Stimulated activated CD4-positive, alpha-beta T cell treated with anti-CD3 and anti-CD28 coated beads, Interleukin-4, amount 100 ng/mL, for 1 hour (primary cell): ENCODE measurements at regions not wholly inside any gene's neighbourhood (a gene's known extent, or its start where the extent isn't known, plus 50 kb on each side); places are given as distances from the start of the nearest gene placed in this dataset.

Experiments used
- DNase-seq: peaks from one replicate; pipeline ENCODE4 v3.0.0-alpha.2; 2020

GRCh38 chr1:199725002-199725565 is 302.4 kb upstream of the NR5A2 start:
- no peak for DNase-seq

DNA sequence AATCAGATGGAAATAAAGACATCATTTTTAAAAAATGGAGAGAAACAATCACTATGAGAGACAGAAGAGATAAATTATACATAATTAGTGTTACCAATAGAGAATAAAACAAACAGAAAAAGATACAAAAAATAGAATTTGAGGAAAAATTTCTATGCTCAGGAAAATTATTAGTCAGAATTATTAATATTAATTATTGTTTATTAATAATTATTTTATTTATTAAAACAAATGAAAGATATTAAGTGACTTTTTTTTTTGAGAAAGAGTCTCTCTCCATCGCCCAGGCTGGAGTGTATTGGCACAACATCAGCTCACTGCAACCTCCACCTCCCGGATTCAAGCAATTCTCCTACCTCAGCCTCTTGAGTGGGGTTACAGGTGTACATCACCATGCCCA is 299.8 kb upstream of the NR5A2 start:
- DNase-seq, result no peak

GRCh38 chr1:199728345-199728744 is 299.2 kb upstream of the NR5A2 start:
- DNase-seq, result no peak

DNA sequence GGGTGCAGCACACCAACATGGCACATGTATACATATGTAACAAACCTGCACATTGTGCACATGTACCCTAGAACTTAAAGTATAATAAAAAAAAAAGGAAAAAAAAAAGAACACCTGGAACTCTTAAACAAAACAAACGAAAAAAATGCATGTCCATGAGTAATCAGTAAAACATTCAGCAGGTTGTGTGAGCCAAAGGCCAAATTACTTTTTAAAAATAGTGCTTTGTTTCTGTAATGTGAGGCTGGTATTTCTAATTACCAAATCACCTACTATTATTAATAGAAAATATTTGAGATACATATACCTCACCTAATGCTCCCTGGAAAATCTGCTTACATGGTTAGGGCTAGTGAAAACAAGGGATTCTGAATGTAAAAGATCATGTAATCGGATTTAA is 294.4 kb upstream of the NR5A2 start:
- DNase-seq, result no peak

GRCh38 chr1:199734186-199734585 is 293.3 kb upstream of the NR5A2 start:
- no peak for DNase-seq

DNA sequence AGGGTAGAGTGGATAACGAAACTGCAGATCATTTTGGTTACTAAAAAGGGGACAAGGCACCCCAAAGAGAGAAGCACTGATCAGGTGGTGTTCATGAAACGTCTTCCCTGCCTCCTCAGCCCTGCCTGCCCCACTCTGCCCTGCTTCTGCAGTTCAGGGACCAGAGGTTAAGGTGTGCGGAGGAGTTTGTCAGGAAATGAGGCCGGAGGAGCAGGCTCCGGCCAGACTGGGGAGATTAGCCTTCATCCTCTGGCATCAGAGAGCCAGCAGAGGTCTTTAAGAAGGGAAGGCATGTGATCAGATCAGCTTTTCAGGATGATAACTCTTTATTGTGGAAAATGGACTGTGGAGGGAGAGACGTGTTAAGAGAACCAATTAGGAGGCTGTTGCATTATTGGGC is 291.9 kb upstream of the NR5A2 start:
- DNase-seq, result no peak

DNA sequence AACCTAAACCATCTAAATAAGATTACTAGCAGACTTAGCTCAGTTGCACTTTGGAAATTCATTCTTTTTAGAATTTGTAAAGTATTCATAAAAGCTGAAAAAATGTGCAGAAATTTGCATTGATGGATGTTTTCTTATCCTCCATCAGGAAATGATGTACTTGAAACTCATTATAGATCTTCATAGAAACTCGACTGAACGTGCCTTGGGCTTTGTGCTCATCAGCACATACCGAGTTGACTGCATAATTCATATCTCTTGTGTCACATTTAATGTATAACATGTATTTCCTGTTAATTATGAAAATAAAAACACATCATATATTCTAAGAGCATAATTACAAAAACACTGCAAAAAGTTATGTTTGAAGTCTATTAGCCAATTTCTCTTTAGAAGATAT is 290.9 kb upstream of the NR5A2 start:
- no peak for DNase-seq

GRCh38 chr1:199741586-199741985 is 285.9 kb upstream of the NR5A2 start:
- DNase-seq, result no peak

GRCh38 chr1:199742547-199742946 is 285.0 kb upstream of the NR5A2 start:
- no peak for DNase-seq

- no peak for DNase-seq
Observed at GRCh38 chr1:199743227-199743626, 284.3 kb upstream of the NR5A2 start.

DNA sequence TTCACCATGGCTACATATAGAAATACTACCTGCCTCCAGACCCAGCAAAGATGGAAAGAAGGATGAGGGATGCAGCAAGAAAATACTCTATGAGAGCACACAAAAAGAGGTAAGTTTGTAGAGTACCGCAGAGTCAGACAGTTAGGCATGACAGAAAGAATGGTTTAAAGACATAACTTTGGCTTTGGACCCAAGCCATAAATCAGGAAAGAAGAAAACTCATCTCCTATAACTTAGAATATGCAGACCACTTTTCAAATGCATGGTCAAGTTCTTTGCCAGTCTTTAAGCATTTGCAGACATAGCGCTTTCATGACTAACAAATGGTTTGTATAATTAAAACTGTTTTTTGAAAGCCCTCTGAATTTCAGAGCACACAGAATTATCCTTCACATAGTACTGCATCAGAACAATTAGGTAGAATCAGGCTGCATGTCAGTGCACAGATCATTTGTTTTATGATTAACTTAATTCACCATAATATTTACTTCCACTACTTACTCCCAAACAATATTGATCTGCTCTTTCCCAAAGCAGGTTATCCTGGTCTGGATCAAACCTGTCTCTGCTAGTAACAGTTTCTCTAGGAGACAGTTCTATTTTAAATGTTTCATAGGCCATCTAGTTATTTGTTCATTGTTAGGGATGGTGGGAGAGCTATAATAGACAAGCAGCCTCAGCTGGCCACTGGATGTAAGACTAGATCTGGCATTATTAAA is 280.7 kb upstream of the NR5A2 start:
- DNase-seq, result no peak

DNA sequence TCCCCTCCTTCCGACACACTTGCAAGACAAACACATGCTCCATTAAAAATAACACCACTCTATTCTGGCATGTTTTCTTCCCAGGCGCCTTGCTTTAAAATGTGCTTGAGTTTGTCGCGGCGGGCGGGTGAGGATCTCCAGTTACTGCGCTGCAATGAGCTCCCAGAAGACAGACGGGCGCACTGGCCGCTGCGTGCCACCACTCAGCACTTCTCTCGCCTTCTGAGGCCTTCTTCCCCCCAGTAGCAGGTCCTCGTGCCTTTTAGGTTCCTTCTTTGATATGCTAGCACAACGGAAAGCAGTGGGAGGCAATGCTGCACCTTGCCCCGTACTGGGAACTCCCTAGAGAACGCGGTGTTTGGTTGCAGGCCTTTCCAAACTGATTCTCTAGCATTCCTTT is 279.5 kb upstream of the NR5A2 start:
- DNase-seq, result no peak

DNA sequence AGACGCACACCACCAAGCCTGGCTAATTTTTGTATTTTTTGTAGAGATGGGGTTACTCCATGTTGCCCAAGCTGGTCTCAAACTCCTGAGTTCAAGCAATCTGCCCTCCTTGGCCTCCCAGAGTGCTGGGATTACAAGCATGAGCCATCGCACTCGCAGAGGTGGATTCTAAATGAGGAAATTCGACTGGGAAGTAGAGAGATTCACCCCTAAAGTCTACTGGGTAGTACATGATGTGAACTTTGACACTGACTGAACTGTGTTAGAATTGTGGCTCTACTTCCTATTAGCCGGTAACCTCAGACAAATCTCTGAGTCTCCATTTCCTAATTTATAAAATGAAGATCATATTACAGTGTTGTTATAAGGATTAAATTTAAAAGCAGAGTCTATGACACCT is 276.0 kb upstream of the NR5A2 start:
- no peak for DNase-seq

DNA sequence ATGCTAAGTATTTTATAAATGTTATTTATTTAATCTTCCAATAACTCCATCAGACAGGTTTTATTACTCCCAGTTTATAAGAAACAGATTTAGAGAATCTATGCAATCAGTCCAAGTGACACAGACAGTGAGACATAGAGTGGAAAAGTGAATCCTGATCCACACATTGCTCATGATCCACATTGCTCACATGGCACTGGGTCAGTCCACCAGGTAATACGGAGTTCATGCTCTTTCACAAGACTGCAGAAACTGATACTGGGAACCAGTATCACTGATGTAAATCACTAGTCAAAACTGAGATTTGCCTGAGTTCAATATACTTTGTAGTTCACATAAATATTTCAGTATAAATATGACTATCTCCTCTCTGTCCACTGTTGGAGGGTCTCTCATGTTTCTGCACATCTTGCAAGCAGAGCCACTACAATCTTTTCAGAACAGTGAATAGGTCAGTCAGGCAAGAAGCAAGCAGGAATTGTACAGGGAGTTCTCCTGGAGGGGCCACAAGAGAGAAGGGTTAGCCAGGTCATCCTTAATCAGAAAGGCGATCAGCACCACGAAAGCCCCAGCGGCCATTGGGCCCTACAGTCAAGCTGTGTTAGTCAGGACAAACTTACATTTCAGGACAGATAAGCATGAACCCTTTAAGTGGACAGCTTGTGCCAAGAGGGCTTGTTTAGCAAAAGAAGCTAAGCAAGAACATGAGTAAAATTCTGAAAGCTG is 275.4 kb upstream of the NR5A2 start:
- no peak for DNase-seq

DNA sequence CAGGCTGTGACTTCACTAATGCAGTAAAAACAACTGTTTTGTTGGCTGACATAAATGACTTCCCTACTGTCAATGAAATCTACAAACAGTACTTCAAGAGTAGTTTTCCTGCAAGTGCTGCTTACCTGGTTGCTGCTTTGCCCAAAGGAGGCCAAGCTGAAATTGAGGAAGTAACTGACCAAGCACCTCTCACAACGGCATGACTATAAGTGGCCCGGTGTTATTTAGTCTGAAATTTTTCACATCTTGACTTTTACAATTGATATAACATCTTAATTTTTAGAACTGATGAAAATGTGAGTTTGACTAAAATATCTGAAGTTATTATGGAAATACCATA is 274.9 kb upstream of the NR5A2 start:
- no peak for DNase-seq

DNA sequence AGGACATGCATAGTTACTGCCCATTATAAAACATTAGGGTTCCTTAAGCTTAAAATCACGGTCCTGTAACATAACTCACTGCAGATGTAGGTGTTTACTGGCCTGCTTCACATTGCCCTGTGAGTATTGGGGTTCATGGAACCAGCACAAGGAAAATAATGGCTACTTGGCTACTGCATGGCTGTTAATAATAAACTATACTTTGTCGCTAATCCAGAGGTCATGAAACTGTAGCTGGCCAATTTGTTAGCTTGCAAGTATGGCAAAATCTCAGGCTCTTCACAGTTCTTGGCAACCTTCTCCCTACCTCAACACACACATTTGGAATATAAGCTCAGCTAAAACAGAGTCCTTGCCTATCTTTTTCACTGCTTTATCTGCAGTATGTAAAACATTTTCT is 274.0 kb upstream of the NR5A2 start:
- DNase-seq, result no peak

DNA sequence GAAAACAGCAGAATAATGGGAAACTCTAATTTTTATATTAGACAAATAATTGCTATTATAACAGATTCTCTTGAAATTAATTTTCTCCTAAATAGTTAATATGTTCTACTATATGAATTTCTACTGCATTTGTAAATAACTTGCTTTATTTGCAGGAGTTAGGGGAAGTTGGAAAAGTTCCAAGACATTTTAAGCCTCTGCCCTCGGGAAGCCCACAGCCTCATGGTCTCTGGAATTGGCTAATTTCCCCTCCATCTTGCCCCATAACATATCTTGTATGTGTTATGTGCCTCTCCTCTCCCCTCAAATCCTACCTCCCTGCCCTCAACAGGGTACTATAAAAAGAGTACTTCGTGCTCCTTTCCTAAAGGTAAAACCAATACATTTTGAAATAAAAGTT is 271.4 kb upstream of the NR5A2 start:
- DNase-seq, result no peak

DNA sequence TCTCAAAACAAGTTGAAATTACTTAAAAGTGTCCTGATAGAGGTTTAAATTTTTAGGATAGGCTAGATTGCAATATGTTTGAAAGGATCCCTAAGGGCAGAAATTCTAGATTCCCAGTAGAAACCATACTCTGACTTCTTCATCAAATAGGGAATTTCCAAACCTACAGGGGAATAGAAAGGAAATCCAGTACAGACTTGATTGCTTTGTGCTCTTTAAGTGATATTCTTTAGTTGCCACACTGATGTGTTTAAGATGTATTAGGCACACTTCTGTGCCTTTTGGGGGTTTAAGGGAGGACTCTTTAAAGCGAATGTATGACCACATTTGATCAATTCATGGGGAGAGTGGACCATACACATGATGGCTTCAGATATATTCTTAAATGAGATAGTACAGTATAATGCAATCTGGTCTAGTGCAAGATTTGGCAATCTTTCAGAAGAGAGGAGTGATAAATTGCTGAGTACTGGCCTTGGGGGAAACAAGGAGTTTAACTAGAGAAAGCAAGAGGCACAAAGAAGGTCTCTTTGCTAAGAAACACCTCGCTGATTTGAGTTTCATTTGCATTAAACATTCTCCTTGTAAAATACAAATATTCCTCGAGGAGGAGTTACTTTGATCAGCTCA is 268.8 kb upstream of the NR5A2 start:
- no peak for DNase-seq

- DNase-seq, result no peak
Observed at GRCh38 chr1:199759268-199759730, 268.2 kb upstream of the NR5A2 start.

DNA sequence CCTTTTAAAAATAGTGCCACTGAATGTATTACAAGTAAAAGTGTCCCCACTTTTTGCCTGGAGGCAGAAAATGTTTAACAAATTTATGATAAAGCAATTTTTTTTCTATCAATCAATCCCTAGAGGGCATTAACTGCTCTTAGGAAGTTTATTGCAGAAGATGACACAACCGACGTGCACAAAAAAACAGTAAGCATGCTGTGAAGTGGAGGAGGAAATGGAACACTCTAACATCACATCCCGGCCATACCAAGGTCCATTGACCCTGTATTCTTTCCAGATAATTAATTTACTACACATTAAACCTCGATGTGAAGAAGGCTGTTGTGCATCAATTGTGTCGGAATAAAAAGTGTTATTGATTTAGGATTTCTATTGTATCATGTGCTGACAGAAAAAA is 264.9 kb upstream of the NR5A2 start:
- DNase-seq, result no peak

- DNase-seq, result no peak
Observed at GRCh38 chr1:199766218-199766792, 261.2 kb upstream of the NR5A2 start.

DNA sequence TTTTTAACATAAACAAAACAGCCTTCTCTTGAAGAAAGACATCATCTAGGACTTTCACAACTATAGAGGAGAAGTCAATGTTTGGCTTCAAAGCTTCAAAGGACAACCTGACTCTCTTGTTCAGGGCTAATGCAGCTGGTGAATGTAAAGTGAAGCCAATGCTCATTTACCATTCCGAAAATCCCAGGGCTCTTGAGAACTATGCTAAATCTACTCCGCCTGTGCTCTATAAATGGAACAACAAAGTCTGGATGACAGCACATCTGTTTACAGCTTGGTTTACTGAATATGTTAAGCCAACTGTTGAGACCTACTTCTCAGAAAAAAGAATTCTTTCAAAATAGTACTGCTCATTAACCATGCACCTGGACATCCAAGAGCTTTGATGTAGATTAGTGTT is 259.8 kb upstream of the NR5A2 start:
- DNase-seq, result no peak

GRCh38 chr1:199774433-199775089 is 252.9 kb upstream of the NR5A2 start:
- no peak for DNase-seq
